Activated naive CD4-positive, alpha-beta T cell treated with anti-CD3 and anti-CD28 coated beads, Interleukin-2, amount 50 U/mL, for 24 hours (primary cell): ENCODE measurements at regions not wholly inside any gene's neighbourhood (a gene's known extent, or its start where the extent isn't known, plus 50 kb on each side); places are given as distances from the start of the nearest gene placed in this dataset.
"Not testable (repeated sequence)": the region's sequence is repeated elsewhere in the genome, so short reads cannot be mapped to it uniquely, and the experiment has no call there.

Experiments used
- H3K27ac Mint-ChIP-seq: one replicate; pipeline ENCODE4 v1.8.0; 2021; ENCODE audit warnings: mild to moderate bottlenecking, mixed read lengths
- H3K27me3 Mint-ChIP-seq: one replicate; pipeline ENCODE4 v1.8.0; 2021; ENCODE audit warnings: mixed read lengths
- H3K36me3 Mint-ChIP-seq: one replicate; pipeline ENCODE4 v1.8.0; 2021; ENCODE audit warnings: mixed read lengths
- H3K4me1 Mint-ChIP-seq: one replicate; pipeline ENCODE4 v1.8.0; 2021; ENCODE audit warnings: mixed read lengths
- H3K4me3 Mint-ChIP-seq: one replicate; pipeline ENCODE4 v1.8.0; 2021; ENCODE audit warnings: mild to moderate bottlenecking, mixed read lengths
- H3K9me3 Mint-ChIP-seq: one replicate; pipeline ENCODE4 v1.8.0; 2021; ENCODE audit warnings: mixed read lengths

DNA sequence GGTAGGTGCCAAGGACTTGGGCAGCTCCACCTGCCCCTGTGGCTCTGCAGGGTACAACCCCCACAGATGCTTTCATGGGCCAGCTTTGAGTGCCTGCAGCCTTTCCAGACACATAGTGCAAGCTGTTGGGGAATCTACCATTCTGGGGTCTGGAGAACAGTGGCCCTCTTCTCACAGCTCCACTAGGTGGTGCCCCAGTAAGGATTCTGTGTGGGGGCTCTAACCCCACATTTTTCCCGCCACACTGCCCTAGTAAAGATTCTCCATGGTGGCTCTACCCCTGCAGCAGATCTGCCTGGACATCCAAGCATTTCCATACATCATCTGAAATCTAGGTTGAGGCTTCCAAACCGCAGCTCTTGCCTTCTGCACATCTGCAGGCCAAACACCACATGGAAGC lies 149.7 kb upstream of the FNDC3A start:
- Mint-ChIP-seq H3K4me3 (no peak overlapping the region), H3K27me3 (no peaks in the 10 kb centered on the region), H3K36me3 (peaks cover 5% of the 10 kb centered on the region), H3K9me3 (peaks cover 5% of the 10 kb centered on the region), H3K27ac (no peak overlapping the region), H3K4me1 (peaks cover 36% of the 10 kb centered on the region)

- H3K9me3 Mint-ChIP-seq, H3K27me3 Mint-ChIP-seq, H3K36me3 Mint-ChIP-seq, H3K4me3 Mint-ChIP-seq: not testable (repeated sequence)
- H3K27ac Mint-ChIP-seq, result peak overlapping the region; percentile 78
- peaks cover 36% of the 10 kb centered on the region for H3K4me1 Mint-ChIP-seq
Measured at GRCh38 chr13:48826922-48827454, 148.7 kb upstream of the FNDC3A start.

DNA sequence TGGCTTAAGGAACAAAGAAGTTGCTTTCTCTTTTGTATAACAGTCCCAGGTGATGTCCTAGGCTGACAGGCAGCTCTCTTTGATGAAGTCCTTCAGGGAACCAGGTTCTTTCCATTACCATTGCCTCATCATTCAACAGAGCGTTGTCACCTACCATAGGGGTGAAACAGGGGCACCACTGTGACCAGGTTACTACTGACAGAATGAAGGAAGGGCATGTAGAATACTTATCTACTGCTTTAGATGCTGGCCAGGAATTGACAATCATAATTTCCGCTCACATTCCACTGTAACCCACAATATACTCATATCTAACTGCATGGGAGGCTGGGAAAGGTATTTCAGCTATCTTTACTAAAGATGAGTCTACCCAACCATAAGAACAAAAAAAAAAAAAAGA lies 148.0 kb upstream of the FNDC3A start:
- Mint-ChIP-seq H3K9me3 (peaks cover 5% of the 10 kb centered on the region), H3K27ac (no peak overlapping the region), H3K36me3 (peaks cover 5% of the 10 kb centered on the region), H3K27me3 (no peaks in the 10 kb centered on the region), H3K4me1 (peaks cover 36% of the 10 kb centered on the region), H3K4me3 (no peak overlapping the region)

DNA sequence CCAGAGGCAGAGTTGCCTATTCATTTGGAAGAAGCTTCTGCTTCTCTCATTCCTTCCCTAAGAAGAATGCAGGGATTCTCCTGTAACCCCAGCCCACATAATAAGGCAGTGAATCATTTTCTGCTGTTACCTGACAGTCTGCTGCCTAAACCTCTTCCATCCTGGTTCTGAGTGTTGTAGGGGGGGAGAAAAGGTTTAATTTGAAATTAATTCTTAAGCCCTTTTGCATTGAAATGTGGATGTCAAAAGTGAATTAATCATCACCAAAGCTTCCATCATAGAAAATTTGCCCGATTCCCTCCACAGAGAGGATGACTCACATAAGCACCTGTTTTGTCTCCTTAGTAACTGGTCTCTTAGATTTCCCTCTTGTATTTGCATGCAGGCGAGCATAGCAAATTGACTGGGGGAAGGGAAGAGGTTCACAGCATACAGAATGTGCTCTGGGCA lies 146.7 kb upstream of the FNDC3A start:
- H3K27ac Mint-ChIP-seq, result peak overlapping the region; percentile 82
- peaks cover 5% of the 10 kb centered on the region for H3K9me3 Mint-ChIP-seq
- H3K36me3 Mint-ChIP-seq, result peaks cover 5% of the 10 kb centered on the region
- peak overlapping the region; percentile 55 for H3K4me3 Mint-ChIP-seq
- peaks cover 36% of the 10 kb centered on the region for H3K4me1 Mint-ChIP-seq
- no peaks in the 10 kb centered on the region for H3K27me3 Mint-ChIP-seq

DNA sequence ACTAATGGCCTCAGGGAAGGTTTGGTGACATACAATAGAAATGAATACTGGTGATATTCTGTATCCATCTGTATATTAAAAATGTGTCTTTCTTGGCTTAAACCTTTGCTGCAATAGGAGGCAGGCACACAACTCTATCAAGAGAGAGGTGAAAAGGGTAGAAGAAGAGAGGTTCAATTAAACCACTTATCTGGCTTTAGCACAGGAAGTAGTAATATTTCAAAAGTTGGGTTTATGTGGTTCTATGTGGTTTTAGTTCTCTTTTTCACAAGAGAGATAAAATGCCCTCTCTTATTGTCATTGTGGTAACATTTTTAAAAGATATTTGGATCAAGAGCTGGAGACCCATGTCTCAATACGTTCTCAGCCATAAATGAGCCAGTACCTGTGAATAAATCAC lies 146.2 kb upstream of the FNDC3A start:
- Mint-ChIP-seq H3K9me3 (peaks cover 5% of the 10 kb centered on the region), H3K4me1 (peaks cover 36% of the 10 kb centered on the region), H3K27ac (no peak overlapping the region), H3K27me3 (no peaks in the 10 kb centered on the region), H3K4me3 (peak overlapping the region; percentile 55), H3K36me3 (peaks cover 5% of the 10 kb centered on the region)

- Mint-ChIP-seq H3K4me3 (no peak overlapping the region), H3K27ac (peak overlapping the region; percentile 19)
Measured at GRCh38 chr13:48831248-48831647, 144.5 kb upstream of the FNDC3A start.

GRCh38 chr13:48833412-48833811 lies 142.3 kb upstream of the FNDC3A start:
- Mint-ChIP-seq H3K4me3 (no peak overlapping the region), H3K36me3 (peaks cover 2% of the 10 kb centered on the region), H3K27ac (no peak overlapping the region), H3K27me3 (no peaks in the 10 kb centered on the region), H3K9me3 (no peaks in the 10 kb centered on the region), H3K4me1 (peaks cover 22% of the 10 kb centered on the region)

More at GRCh38 chr13:48831248-48831647, 144.5 kb upstream of the FNDC3A start:
- H3K27me3 Mint-ChIP-seq, result no peaks in the 10 kb centered on the region
- H3K4me1 Mint-ChIP-seq, result peaks cover 36% of the 10 kb centered on the region
- H3K36me3 Mint-ChIP-seq, result peaks cover 8% of the 10 kb centered on the region
- H3K9me3 Mint-ChIP-seq, result peaks cover 5% of the 10 kb centered on the region

GRCh38 chr13:48835326-48835725 lies 140.4 kb upstream of the FNDC3A start:
- not testable (repeated sequence) for H3K4me1 Mint-ChIP-seq, H3K4me3 Mint-ChIP-seq, H3K27ac Mint-ChIP-seq, H3K27me3 Mint-ChIP-seq, H3K36me3 Mint-ChIP-seq, H3K9me3 Mint-ChIP-seq

DNA sequence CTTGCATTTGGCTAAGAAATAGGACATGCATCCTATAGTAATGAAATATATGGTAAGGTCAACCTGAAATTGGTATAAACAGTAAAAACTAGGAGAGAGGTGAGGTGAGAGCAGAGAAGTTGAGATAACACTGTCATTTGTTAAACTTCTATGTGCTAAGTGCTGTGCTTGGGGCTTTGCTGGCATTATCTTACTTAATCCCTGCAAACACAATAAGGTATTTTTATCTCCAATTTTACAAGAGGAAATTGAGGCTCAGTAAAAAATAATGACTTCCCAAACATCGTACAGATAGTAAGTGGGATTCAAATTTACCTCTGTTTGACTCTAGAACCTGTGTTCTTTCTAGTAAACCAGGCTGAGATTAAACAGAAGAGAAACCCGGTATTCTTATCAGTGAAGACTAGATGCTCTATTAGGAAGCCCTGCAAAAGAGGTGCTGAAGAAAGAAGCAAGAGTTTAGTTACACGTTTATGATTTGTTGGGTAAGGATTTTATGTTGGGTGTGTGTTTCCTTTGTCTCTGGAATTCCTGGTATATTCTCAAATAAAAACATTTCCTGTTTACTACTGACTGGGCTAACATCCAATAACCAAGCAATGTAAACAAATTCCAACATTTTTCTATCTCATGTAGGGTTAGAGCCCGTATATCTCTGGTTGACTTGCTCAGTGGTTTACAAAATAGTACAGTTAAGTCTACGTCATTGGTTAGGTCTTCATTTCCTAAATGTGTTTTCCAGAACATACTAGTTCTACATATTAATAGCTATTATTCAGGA lies 137.3 kb upstream of the FNDC3A start:
- H3K4me3 Mint-ChIP-seq, result no peak overlapping the region
- H3K4me1 Mint-ChIP-seq, result no peaks in the 10 kb centered on the region
- peaks cover 2% of the 10 kb centered on the region for H3K36me3 Mint-ChIP-seq
- H3K27ac Mint-ChIP-seq, result no peak overlapping the region
- H3K27me3 Mint-ChIP-seq, result no peaks in the 10 kb centered on the region
- no peaks in the 10 kb centered on the region for H3K9me3 Mint-ChIP-seq

- Mint-ChIP-seq H3K36me3 (peaks cover 2% of the 10 kb centered on the region), H3K27ac (no peak overlapping the region), H3K4me3 (no peak overlapping the region), H3K4me1 (no peaks in the 10 kb centered on the region), H3K27me3 (no peaks in the 10 kb centered on the region), H3K9me3 (no peaks in the 10 kb centered on the region)
Measured at GRCh38 chr13:48839171-48839570, 136.5 kb upstream of the FNDC3A start.

- Mint-ChIP-seq H3K4me3 (no peak overlapping the region), H3K27me3 (no peaks in the 10 kb centered on the region), H3K4me1 (no peaks in the 10 kb centered on the region), H3K36me3 (peaks cover 2% of the 10 kb centered on the region), H3K9me3 (no peaks in the 10 kb centered on the region), H3K27ac (no peak overlapping the region)
Measured at GRCh38 chr13:48840366-48840765, 135.3 kb upstream of the FNDC3A start.

- no peak overlapping the region for H3K27ac Mint-ChIP-seq
- H3K27me3 Mint-ChIP-seq, result no peaks in the 10 kb centered on the region
Measured at GRCh38 chr13:48842316-48842715, 133.4 kb upstream of the FNDC3A start.

GRCh38 chr13:48843630-48844380 lies 131.9 kb upstream of the FNDC3A start:
- no peak overlapping the region for H3K4me3 Mint-ChIP-seq
- H3K4me1 Mint-ChIP-seq, result no peaks in the 10 kb centered on the region
- no peaks in the 10 kb centered on the region for H3K27me3 Mint-ChIP-seq
- no peak overlapping the region for H3K27ac Mint-ChIP-seq
- H3K9me3 Mint-ChIP-seq, result no peaks in the 10 kb centered on the region
- no peaks in the 10 kb centered on the region for H3K36me3 Mint-ChIP-seq

More at GRCh38 chr13:48842316-48842715, 133.4 kb upstream of the FNDC3A start:
- Mint-ChIP-seq H3K4me1 (no peaks in the 10 kb centered on the region), H3K36me3 (no peaks in the 10 kb centered on the region), H3K4me3 (no peak overlapping the region), H3K9me3 (no peaks in the 10 kb centered on the region)

GRCh38 chr13:48844676-48845075 lies 131.0 kb upstream of the FNDC3A start:
- no peak overlapping the region for H3K27ac Mint-ChIP-seq
- no peak overlapping the region for H3K4me3 Mint-ChIP-seq
- no peaks in the 10 kb centered on the region for H3K27me3 Mint-ChIP-seq
- no peaks in the 10 kb centered on the region for H3K9me3 Mint-ChIP-seq
- H3K36me3 Mint-ChIP-seq, result no peaks in the 10 kb centered on the region
- H3K4me1 Mint-ChIP-seq, result no peaks in the 10 kb centered on the region

GRCh38 chr13:48849515-48849914 lies 126.2 kb upstream of the FNDC3A start:
- no peak overlapping the region for H3K4me3 Mint-ChIP-seq
- no peaks in the 10 kb centered on the region for H3K36me3 Mint-ChIP-seq
- H3K27me3 Mint-ChIP-seq, result no peaks in the 10 kb centered on the region
- H3K4me1 Mint-ChIP-seq, result peaks cover 18% of the 10 kb centered on the region
- H3K9me3 Mint-ChIP-seq, result no peaks in the 10 kb centered on the region
- H3K27ac Mint-ChIP-seq, result no peak overlapping the region

DNA sequence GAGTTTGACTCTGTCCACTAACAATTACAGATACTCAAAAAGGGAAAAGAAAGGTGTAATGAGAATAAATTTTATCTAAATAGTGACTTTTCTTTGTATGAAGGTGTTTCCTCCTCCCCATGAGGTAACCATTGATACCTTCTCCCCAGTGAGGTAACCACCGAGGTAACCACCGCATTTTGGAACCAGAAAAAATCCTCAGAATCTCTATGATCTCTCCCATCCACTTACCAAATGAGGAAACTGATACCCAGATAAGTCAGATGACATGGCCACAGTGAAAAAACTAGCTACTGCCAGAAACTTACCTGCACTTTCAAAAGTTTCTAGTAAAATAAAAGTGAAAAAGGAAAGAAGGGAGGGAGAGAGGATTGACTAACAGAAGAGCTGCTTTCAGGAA lies 124.0 kb upstream of the FNDC3A start:
- H3K4me1 Mint-ChIP-seq, result peaks cover 18% of the 10 kb centered on the region
- no peaks in the 10 kb centered on the region for H3K36me3 Mint-ChIP-seq
- peak overlapping the region; percentile 62 for H3K27ac Mint-ChIP-seq
- H3K9me3 Mint-ChIP-seq, result no peaks in the 10 kb centered on the region
- no peak overlapping the region for H3K4me3 Mint-ChIP-seq
- no peaks in the 10 kb centered on the region for H3K27me3 Mint-ChIP-seq
